ENCODE measurements at regions not wholly inside any gene's neighbourhood (a gene's known extent, or its start where the extent isn't known, plus 50 kb on each side); places are given as distances from the start of the nearest gene placed in this dataset.
"Not testable (repeated sequence)": the region's sequence is repeated elsewhere in the genome, so short reads cannot be mapped to it uniquely, and the experiment has no call there.

DNA sequence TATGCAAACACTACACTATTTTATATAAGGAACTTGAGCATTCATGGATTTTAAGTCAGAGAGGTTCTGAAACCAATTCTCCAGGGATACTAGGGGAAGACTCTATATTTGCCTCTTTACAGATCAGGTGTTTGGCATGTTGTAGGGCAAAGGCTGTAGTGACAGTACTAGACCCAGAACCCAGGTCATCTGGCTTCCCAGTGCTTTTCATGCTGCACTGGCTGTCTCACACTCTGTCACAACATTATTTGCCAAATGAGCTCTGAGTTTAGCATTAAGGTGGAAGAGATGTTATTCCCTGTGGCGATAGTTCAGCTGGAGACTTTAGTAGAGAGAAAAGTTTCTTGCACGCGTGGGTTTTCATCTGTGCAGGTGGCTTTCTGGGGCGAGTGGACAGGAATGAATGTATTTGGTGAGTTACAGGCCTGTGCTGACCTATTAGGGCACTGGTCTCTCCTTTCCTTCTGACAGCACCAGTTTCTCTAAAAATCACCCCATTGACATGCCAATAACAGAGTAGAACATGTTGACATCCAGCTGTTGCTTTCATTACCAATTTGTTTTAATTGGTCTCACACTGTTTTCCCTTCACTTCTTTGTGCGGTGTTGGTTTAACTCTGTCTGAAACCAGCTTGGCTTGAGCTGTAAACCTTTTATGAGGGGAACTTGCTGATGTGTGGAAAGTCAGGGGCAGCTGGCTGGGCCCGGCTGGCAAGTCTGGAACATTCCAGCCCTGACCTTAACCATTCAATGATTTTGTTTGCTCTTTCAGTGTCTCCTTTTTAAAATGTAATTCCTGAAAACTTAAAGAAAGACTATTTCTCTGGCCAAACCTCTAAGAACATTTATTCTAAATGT lies 643.0 kb upstream of the FAM98A start:
- no peak for FAIRE-seq

DNA sequence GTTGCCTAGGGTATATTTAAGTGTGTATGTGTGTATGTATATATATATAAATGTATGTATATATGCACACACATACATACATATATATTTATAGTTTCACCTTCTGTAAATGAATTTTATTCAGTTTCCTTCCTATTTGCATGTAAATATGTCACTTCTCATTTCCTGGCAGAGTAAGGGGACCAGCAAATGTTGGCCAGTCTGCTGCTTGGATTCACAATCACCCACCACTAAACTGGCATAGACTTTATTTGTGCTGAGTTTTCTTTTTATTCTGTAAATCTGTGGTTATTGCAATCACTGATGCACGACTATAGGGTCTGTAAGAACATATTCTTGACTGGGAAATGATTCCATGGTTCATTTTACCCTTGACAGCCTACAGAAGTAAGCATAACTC lies 640.4 kb upstream of the FAM98A start:
- no peak for FAIRE-seq

DNA sequence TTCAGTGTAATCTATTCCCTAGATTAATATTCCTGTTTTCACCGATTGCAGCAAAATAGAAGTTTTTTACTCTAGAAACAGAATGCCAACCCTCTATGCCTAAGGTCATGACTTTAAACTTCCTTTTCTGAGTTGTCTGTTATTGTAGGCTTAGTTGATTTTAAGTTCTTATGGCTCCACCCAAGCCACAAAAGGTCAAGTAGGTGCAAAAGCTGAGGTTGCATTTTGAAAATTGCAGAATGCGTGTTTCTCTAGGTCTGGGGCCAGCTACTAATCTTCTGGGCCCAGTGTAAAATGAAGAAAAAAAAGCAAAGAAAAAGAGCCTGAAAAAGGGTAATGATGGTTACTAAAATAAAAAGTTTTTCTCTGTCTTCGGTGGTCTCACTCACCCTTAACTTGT lies 635.7 kb upstream of the FAM98A start:
- no peak for FAIRE-seq

DNA sequence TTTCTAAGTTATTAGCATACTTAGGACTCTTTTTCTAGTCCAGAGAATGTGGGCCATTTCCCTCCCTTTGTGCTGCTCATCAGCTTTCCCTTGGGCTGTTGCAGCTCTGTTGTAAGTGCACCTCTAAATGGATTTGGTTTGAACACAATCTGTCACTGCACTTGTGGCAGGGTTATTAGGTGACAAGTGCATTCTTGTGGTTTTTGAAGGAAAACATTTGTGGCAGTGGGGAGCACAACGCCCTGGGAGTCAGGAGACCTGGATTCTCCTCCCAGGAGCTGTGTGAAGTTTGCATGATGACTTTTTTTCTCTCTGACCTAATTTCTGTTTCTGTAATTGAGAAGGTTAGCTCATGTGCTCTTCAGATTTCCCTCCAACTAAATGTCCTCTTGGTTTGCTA lies 630.9 kb upstream of the FAM98A start:
- FAIRE-seq = no peak

DNA sequence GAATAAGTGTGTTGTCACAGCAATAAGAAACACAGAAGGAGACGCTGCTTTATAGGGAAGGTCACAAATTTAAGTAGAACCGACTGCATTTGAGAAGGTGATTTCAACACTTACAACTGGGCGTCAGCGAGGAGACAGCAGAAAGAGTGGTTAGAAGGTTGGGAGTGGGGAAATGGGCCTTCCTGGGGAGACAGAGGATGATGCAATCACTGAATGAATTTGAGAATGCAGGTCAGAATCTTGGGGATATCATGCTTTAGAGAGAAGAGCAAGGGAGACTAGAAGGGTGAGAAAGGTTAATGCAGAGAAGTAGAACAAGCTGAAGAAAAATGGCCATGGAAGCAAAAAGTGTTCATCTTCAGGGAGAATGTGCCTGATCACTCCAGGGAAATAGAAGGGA lies 616.1 kb upstream of the FAM98A start:
- FAIRE-seq = no peak

DNA sequence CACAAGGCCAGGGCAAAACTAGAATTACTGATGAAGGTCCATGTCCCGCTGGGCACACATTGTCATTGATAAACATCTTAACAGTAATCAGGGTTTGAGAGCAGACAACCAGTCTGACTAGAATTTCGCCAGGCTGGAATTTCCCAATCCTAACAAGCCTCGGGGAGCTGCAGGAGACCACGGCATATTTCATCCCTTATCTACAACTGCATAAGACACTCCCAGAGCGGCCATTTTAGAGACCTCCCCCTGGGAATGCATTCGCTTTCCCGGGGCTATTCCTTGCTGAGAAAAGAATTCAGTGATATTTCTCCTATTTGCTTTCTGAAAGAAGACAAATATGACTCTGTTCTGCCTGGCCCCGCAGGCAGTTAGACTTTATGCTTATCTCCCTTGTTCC lies 611.3 kb upstream of the FAM98A start:
- not testable (repeated sequence) for FAIRE-seq

DNA sequence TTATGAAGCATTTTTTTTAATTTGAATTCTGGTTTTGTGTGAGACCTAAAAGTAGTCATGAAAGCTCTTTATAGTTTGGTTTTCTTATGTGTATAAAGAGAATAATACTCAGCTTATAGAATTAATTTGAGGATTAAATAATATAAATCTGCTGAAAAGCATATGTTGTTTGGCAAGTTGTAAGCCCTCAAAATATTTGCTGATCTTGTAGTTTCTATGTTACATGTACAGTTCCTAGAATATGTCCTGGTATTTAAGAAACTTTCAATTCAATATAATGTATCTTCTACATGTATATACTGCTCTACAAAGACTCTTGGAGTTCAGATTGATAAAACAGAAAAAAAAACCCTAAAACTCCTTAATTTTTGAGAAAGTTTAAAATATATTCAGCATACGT lies 605.5 kb upstream of the FAM98A start:
- no peak for FAIRE-seq

DNA sequence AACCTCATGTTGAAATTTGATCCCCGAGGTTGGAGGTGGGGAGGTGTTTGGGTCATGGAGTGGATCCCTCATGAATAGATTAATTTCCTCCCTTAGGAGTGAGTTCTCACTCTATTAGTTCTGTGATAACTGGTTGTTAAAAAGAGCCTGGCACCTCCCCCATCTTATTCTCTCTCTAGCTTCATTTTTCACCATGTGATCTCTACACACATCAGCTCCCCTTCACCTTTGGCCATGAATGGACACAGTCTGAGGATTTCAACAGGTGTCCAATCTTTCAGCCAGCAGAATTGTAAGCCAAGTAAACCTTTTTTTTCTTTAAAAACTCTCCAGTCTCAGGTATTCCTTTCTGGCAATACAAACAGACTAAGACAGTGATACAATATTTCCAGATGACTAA lies 602.0 kb upstream of the FAM98A start:
- FAIRE-seq = no peak

DNA sequence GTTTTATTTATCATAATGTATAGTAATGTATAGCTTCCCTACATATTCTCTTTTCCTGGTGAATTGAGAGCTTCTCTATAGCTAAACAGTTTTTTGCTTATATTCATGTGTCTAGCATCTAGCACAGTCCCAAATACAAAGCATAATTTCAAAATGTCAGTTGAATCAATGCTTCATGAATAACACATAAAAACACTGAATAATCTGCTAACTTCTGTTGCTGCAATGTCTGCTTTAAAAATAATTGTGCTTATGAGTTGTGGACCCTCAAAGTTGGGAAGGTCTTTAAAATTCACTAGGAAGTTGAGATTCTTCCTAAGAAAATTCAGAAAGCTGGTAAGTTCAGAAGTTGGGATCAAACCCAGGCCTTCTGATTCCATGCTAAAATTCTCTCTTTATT lies 600.9 kb upstream of the FAM98A start:
- no peak for FAIRE-seq

DNA sequence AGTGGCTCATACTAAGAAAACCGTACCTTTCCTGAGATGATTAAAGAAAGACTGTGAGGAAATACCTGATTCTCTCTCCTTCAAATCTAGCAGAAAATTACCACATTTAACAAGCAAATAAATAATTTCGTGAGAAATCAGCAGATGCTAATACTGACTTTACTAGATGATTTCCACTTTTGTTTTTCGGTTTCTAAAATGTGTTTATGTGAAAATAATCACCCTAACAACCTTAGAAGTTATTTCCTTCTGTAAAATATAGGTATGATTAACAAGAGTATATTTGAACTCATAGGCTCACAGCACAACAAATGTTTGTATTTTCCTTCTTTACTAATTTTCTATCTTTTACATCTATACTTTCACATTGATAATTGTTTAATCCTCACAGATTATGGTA lies 594.1 kb upstream of the FAM98A start:
- no peak for FAIRE-seq

DNA sequence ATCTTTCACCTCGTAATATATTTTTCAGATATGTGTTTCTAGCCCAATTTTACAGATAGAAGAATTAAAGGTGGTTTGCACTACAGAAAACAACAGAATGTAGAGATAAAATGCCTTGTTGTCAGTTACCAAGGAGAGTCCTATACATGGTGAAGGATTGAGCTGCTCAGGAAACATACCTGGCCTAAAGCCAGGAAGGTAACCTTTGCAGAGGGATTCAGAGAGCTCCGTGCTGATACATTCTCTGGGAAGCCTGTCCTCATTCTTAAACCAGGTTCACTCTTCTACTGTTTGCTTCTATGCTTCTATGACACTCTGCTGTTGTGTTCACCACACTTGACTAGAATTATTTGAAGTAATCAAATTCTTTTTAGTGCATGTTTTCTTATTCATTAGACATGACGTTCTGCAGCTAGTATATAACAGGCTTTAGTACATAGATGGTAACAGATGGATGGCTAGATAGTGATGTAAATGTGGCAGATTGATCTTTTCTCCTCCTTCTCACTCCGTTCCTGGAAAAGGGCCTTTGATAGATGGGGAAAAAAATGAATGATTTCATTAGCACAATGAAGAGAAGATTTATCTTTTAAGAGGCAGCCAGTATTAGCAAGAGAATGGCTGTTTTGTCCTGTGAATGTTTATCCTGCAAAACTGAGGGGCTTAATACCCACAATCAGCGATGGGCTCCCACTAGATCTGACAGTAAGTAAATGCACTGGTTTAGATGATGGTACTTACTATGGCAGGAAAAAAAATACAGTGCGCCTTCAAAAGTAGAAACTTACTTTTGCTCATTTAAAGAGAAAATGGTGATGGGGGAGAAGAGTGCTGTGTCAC lies 589.6 kb upstream of the FAM98A start:
- FAIRE-seq = no peak

DNA sequence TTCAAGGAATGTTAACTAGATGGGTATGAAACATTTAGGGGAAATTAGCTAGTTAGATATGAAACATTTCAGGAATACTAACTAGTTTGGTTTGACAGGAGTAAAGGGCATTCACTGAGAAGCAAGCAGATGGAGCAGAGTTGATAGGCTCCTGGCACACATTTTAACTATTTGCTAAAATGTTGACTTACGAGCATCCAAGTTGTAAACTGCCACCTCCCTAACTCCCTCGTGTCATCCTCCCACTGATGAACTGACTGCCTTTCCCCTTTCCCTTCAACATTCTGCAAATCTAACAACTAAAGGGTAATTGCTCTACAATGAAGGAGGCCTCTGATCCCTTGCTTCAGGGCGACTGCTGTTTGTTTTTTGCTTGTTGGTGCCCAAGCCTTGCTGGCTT lies 580.4 kb upstream of the FAM98A start:
- FAIRE-seq = no peak

DNA sequence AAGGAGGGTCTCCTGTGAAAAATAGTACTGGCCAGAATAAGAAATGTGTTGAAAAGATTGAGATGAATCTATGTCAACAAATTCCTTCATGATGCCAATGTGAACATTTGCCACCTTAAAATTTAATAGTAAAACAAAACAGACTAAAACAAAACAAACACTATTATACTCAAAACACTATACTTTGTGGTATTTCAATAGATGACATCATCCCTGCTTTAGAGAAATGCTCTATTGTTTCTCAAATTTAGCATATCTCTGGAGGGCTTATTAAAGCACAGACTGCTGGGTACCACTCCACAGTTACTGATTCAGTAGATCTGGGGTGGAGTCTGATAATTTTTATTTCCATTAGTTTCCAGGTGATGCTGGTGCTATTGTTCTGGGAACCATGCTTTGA lies 579.4 kb upstream of the FAM98A start:
- no peak for FAIRE-seq

DNA sequence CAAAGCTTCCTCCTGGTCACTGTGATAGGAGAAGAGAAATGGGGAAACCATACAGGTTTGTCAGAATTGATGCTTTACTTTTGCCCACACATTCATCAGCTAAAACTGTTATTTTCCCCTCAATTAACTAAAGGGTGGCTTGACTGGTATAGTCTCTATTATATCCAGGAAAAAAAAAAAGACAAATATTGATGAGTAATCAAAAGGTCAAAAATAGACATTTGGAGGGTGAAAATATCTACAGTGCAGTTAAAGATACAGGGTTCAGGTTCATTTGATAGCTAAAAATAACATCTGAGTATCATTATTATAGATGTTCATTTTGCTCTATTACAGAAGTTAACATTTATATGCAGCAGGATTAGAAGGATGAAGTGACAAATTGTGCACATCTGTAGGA lies 577.6 kb upstream of the FAM98A start:
- FAIRE-seq = no peak

DNA sequence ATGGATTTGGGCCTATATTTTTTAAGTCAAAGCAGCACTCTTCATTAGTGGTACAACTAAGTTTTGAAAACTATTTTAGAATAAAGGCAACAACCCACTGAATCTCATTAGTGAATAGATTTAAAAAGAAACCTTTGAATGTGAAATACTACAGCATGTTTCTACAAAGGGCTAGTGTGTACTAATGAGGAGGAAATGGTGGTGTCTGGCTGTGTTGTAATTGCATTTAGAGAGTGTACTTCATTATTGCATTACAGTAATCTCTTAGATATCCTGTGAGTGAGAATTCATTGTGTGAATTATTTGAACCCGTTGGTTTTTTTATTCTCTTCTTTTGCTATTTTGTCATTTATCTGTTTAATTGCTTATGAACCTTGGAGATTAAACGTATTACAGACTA lies 575.4 kb upstream of the FAM98A start:
- FAIRE-seq = no peak

DNA sequence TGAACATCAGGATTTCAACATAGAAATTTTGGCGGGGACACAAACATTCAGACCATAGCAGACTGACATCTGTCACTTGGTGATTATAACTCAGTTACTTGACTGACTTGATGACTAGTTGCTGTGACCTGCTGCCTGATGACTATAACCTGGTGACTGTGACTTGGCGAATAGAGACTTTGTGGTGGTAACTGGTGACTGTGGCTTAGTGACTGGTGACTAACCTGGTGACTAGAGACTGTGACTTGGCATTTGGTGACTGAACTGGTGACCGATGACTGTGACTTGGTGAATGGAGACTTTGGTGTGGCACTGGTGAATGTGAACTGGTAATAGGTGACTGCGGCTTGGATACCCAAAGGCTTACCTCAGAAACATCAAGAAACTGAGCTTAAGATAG lies 563.1 kb upstream of the FAM98A start:
- FAIRE-seq = no peak

DNA sequence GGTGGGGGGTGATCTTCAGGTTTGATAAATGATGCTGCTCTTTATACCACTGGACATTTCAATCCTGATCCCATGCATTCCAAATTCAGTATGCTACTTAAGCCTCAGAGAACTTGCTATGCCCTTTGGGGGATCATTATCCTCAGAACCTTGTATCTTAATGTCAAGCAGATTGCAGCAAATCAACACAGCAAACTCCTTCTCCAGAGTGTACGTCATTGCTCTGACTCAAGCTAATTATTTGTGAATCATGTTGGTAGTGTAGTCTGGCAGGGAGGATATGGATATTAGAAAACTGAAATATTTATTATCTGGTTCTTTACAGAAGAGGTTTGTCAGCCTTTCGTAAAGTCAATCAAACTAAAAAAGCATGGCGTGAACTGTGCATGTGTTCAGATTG lies 562.5 kb upstream of the FAM98A start:
- no peak for FAIRE-seq

DNA sequence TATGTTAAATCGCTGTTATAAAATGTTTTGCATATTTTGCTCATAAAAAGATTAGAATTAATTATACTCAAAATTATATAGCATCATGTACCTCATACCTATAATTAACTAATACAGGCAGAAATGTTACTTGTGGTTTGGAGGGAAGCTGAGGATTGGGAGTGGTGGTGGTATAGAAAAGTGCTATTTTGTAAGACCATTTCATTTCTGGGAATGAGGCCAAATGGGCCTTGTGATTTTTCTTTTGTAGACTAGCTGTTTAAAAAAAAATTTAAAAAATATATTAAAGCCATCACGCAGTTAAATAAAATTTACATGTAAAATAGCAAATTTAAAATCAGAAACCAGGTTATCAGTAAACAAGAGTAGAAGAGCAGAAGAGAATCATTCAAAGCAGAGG lies 560.8 kb upstream of the FAM98A start:
- no peak for FAIRE-seq

DNA sequence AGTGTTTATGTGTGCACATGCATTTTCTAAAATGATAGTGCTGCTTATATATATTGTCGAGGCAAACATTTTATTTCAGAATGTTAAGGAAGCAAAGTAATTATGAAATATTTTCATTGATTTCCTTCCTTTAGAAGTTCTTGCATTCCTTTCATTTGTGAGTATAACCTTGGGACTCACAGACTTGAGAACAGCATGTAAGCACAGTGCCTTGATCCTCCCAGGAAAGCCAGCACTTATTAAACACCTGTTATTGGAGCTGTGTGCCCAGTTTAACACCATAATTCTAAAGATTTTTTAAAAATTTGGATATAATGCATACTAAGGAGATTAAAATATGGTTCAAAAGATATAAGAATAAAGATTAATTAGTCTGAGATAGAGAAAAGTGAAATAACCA lies 554.4 kb upstream of the FAM98A start:
- FAIRE-seq = no peak

DNA sequence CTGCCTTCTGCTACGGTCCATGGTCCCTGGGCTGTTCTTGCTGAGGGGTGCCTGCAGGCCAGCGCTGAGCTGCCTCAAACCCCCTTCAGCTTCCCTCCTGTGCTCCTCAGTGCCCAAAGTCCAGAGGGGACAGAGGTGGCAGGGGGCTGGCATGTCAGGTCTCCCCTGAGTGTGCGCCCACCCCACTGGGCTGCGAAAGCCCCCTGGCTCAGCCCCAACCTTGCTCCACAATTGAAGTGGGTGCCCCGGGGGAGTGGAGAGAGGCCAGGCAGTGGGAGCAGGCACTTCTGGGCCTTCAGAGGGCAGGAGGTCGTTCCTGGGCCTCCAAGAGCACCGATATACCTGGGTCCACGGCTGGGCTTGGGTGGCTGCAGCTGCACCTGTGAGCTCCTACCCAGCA lies 548.7 kb upstream of the FAM98A start:
- no peak for FAIRE-seq

DNA sequence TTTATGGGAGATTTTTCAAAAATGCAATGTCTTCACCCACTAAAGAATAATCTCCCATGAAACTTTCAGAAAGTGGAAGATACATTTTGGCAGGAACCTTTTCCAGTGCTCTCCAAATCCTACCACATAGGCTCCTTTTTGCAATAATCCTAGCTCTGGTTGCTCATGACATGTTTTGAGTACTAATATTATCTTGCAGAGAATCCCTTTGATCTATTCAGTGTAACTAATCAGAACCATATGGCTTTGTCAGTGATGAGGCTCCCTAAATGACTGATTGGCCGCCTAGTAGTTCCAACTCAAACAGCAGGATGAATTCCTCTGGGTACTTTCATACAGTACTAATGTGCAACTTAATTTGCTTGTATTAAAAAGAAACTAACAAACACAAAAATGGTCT lies 544.0 kb upstream of the FAM98A start:
- no peak for FAIRE-seq

DNA sequence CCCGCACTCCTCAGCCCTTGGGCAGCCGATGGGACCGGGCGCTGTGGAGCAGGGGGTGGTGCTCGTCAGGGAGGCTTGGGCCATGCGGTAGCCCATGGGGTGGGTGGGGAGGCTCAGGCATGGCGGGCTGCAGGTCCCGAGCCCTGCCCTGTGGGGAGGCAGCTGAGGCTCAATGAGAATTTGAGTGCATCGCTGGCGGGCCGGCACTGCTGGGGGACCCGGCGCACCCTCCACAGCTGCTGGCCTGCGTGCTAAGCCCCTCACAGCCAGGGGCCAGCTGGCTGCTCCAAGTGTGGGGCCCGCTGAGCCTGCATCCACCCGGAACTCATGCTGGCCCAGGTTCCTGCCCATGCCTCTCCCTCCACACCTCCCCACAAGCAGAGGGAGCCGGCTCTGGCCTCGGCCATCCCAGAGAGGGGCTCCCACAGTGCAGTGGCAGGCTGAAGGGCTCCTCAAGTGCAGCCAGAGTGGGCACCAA lies 543.5 kb upstream of the FAM98A start:
- not testable (repeated sequence) for FAIRE-seq

DNA sequence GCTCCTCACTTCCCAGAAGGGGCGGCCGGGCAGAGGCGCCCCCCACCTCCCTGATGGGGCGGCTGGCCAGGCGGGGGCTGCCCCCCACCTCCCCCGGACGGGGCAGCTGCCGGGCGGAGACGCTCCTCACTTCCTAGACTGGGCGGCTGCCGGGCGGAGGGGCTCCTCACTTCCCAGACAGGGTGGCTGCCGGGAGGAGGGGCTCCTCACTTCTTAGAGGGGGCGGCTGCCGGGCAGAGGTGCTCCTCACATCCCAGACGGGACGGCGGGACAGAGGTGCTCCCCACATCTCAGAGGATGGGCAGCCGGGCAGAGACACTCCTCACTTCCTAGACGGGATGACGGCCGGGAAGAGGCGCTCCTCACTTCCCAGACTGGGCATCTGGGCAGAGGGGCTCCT lies 534.0 kb upstream of the FAM98A start:
- FAIRE-seq = not testable (repeated sequence)

DNA sequence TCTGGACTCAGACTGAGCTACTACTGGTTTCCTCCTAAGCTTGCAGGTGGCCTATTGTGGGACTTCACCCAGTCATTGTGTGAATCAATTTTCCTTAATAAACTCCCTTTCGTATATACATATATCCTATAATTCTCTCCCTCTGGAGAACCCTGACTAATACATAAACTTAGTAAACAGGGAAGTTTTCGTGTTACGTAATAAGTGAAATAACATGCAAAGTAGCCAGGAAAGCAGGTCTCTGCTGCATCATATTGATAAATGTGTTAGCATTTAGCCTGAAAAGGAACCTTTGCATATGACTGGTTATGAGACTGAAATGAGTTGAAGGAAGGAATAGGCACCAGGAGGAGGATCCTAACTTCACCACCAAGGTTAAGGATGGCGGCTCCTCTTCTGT lies 527.2 kb upstream of the FAM98A start:
- no peak for FAIRE-seq

Measured in G401.6 (cell line).